Naive thymus-derived CD8-positive, alpha-beta T cell (primary cell): ENCODE measurements at regions not wholly inside any gene's neighbourhood (a gene's known extent, or its start where the extent isn't known, plus 50 kb on each side); places are given as distances from the start of the nearest gene placed in this dataset.
"Not testable (repeated sequence)": the region's sequence is repeated elsewhere in the genome, so short reads cannot be mapped to it uniquely, and the experiment has no call there.

Experiments
- ATAC-seq, 2 donors: fragments of 150-1000 bp; cut with Tn5 transposase in 1 of 2; sonication (Bioruptor Pico), chemical (Tn5 transposase) in 1 of 2; 1 replicate in 1 of 2; 2 replicates in 1 of 2; pipeline ENCODE4 v1.10.0; 2021; ENCODE audit warnings: mild to moderate bottlenecking in 2 of 2, moderate library complexity in 2 of 2
- POLR2A ChIA-PET: fragments of 350-600 bp; sonication (Branson Sonifier 250); formaldehyde crosslinking; loops from one replicate; lab custom pipeline; 2021; ENCODE audit warnings: antibody characterized with exemption; lab: Charles Lee
- DNase-seq, 10 donors: peaks; one replicate each; pipeline versions ENCODE4 v3.0.0 to v3.0.0-alpha.2; 2020 to 2022
- H3K27ac Mint-ChIP-seq, 10 donors: one replicate each; pipeline ENCODE4 v1.8.0; 2020 to 2022; ENCODE audit warnings: mild to moderate bottlenecking in 10 of 10, mixed read lengths in 10 of 10, moderate library complexity in 4 of 10, inconsistent platforms in 1 of 10
- H3K27me3 Mint-ChIP-seq, 5 donors: one replicate each; pipeline ENCODE4 v1.8.0; 2021 to 2022; ENCODE audit warnings: mixed read lengths in 5 of 5
- H3K36me3 Mint-ChIP-seq, 3 donors: one replicate each; pipeline ENCODE4 v1.8.0; 2020 to 2022; ENCODE audit warnings: mixed read lengths in 3 of 3, mild to moderate bottlenecking in 2 of 3, inconsistent platforms in 1 of 3
- H3K4me1 Mint-ChIP-seq, 4 donors: one replicate each; pipeline ENCODE4 v1.8.0; 2021 to 2022; ENCODE audit warnings: mixed read lengths in 4 of 4
- H3K4me3 Mint-ChIP-seq, 10 donors: one replicate each; pipeline ENCODE4 v1.8.0; 2020 to 2022; ENCODE audit warnings: mild to moderate bottlenecking in 10 of 10, mixed read lengths in 10 of 10, moderate library complexity in 6 of 10, inconsistent platforms in 1 of 10
- H3K9me3 Mint-ChIP-seq, 9 donors: one replicate each; pipeline ENCODE4 v1.8.0; 2020 to 2022; ENCODE audit warnings: mixed read lengths in 9 of 9, mild to moderate bottlenecking in 3 of 9, inconsistent platforms in 1 of 9, moderate library complexity in 1 of 9

GRCh38 chr9:24297931-24298330 is 247.8 kb downstream of the IZUMO3 start:
- no peak overlapping the region for H3K27ac Mint-ChIP-seq
- POLR2A ChIA-PET = no interaction called here
- no peaks in the 10 kb centered on the region for H3K4me1 Mint-ChIP-seq
- H3K27me3 Mint-ChIP-seq = no peaks in the 10 kb centered on the region
- H3K36me3 Mint-ChIP-seq = no peaks in the 10 kb centered on the region
- no peak for DNase-seq
- ATAC-seq = no peak
- no peak overlapping the region for H3K4me3 Mint-ChIP-seq
- peaks cover 3 to 34% (median 16%) of the 10 kb centered on the region in 9 donors for H3K9me3 Mint-ChIP-seq

GRCh38 chr9:24296124-24296523 is 249.6 kb downstream of the IZUMO3 start:
- ATAC-seq (no peak), DNase-seq (no peak)
- Mint-ChIP-seq H3K27me3 (no peaks in the 10 kb centered on the region), H3K4me1 (no peaks in the 10 kb centered on the region), H3K27ac (no peak overlapping the region), H3K9me3 (peaks cover 8 to 33% (median 20%) of the 10 kb centered on the region in 9 donors), H3K4me3 (no peak overlapping the region), H3K36me3 (peaks cover 0 to 6% (median 0%) of the 10 kb centered on the region in 3 donors)
- POLR2A ChIA-PET = no interaction called here

- no peak for DNase-seq
- Mint-ChIP-seq H3K9me3 (peaks cover 7 to 28% (median 14%) of the 10 kb centered on the region in 9 donors), H3K27me3 (no peaks in the 10 kb centered on the region), H3K4me3 (no peak overlapping the region), H3K36me3 (peaks cover 0 to 6% (median 0%) of the 10 kb centered on the region in 3 donors), H3K27ac (no peak overlapping the region), H3K4me1 (no peaks in the 10 kb centered on the region)
- POLR2A ChIA-PET = no interaction called here
- ATAC-seq = no peak
Observed at GRCh38 chr9:24293386-24293785, 252.3 kb downstream of the IZUMO3 start.

- Mint-ChIP-seq H3K27ac (no peak overlapping the region), H3K4me1 (no peaks in the 10 kb centered on the region), H3K9me3 (peaks cover 3 to 46% (median 14%) of the 10 kb centered on the region in 9 donors), H3K4me3 (no peak overlapping the region), H3K36me3 (peaks cover 0 to 3% (median 0%) of the 10 kb centered on the region in 3 donors), H3K27me3 (no peaks in the 10 kb centered on the region)
- POLR2A ChIA-PET = no interaction called here
- ATAC-seq (no peak), DNase-seq (no peak)
Observed at GRCh38 chr9:24286761-24287160, 258.9 kb downstream of the IZUMO3 start.

- DNase-seq (no peak), ATAC-seq (no peak)
- Mint-ChIP-seq H3K36me3 (peaks cover 0 to under 1% (median 0%) of the 10 kb centered on the region in 3 donors), H3K9me3 (peaks cover 0 to 21% (median 4%) of the 10 kb centered on the region in 9 donors), H3K4me1 (no peaks in the 10 kb centered on the region), H3K27ac (no peak overlapping the region), H3K4me3 (no peak overlapping the region), H3K27me3 (no peaks in the 10 kb centered on the region)
- POLR2A ChIA-PET = no interaction called here
Observed at GRCh38 chr9:24258626-24259025, 287.1 kb downstream of the IZUMO3 start.

- H3K27me3 Mint-ChIP-seq = no peaks in the 10 kb centered on the region
- no peak for DNase-seq
Observed at GRCh38 chr9:24257726-24258125, 288.0 kb downstream of the IZUMO3 start.

GRCh38 chr9:24245988-24246387 is 299.7 kb downstream of the IZUMO3 start:
- Mint-ChIP-seq H3K4me1 (no peaks in the 10 kb centered on the region), H3K9me3 (peaks cover 10 to 57% (median 28%) of the 10 kb centered on the region in 9 donors), H3K27ac (no peak overlapping the region), H3K36me3 (peaks cover 0 to 5% (median 0%) of the 10 kb centered on the region in 3 donors), H3K4me3 (no peak overlapping the region), H3K27me3 (no peaks in the 10 kb centered on the region)
- DNase-seq = no peak
- no peak for ATAC-seq
- POLR2A ChIA-PET = no interaction called here

More at GRCh38 chr9:24257726-24258125, 288.0 kb downstream of the IZUMO3 start:
- POLR2A ChIA-PET = no interaction called here
- no peak for ATAC-seq
- no peak overlapping the region for H3K4me3 Mint-ChIP-seq
- no peaks in the 10 kb centered on the region for H3K4me1 Mint-ChIP-seq
- no peak overlapping the region for H3K27ac Mint-ChIP-seq
- H3K36me3 Mint-ChIP-seq = peaks cover 0 to 9% (median 0%) of the 10 kb centered on the region in 3 donors
- peaks cover 0 to 29% (median 12%) of the 10 kb centered on the region in 9 donors for H3K9me3 Mint-ChIP-seq

- Mint-ChIP-seq H3K27ac (no peak overlapping the region), H3K9me3 (peaks cover 6 to 70% (median 32%) of the 10 kb centered on the region in 9 donors), H3K36me3 (peaks cover 0 to 5% (median 0%) of the 10 kb centered on the region in 3 donors), H3K4me3 (no peak overlapping the region), H3K27me3 (no peaks in the 10 kb centered on the region), H3K4me1 (no peaks in the 10 kb centered on the region)
- POLR2A ChIA-PET = no interaction called here
- no peak for DNase-seq
- ATAC-seq = no peak
Observed at GRCh38 chr9:24242576-24242975, 303.1 kb downstream of the IZUMO3 start.

GRCh38 chr9:24218656-24219055 is 327.0 kb downstream of the IZUMO3 start:
- Mint-ChIP-seq H3K4me1 (no peaks in the 10 kb centered on the region), H3K27ac (no peak overlapping the region), H3K36me3 (peaks cover 0 to 4% (median 0%) of the 10 kb centered on the region in 3 donors), H3K9me3 (peaks cover 0 to 24% (median 5%) of the 10 kb centered on the region in 9 donors), H3K4me3 (no peak overlapping the region), H3K27me3 (no peaks in the 10 kb centered on the region)
- ATAC-seq (no peak), DNase-seq (no peak)
- POLR2A ChIA-PET = no interaction called here

- Mint-ChIP-seq H3K9me3 (peaks cover 2 to 44% (median 15%) of the 10 kb centered on the region in 9 donors), H3K27me3 (no peaks in the 10 kb centered on the region), H3K4me3 (no peak overlapping the region), H3K36me3 (peaks cover 0 to 13% (median 2%) of the 10 kb centered on the region in 3 donors), H3K4me1 (no peaks in the 10 kb centered on the region), H3K27ac (no peak overlapping the region)
- no peak for DNase-seq
- POLR2A ChIA-PET = no interaction called here
- ATAC-seq = no peak
Observed at GRCh38 chr9:24210641-24211040, 335.1 kb downstream of the IZUMO3 start.

GRCh38 chr9:24189986-24190385 is 355.7 kb downstream of the IZUMO3 start:
- Mint-ChIP-seq H3K4me3 (no peak overlapping the region), H3K27ac (no peak overlapping the region)
- POLR2A ChIA-PET = no interaction called here

GRCh38 chr9:24180572-24180971 is 354.5 kb upstream of the ELAVL2 start:
- POLR2A ChIA-PET, ATAC-seq, H3K27ac Mint-ChIP-seq, H3K27me3 Mint-ChIP-seq, H3K4me1 Mint-ChIP-seq, H3K4me3 Mint-ChIP-seq, DNase-seq: not testable (repeated sequence)
- Mint-ChIP-seq H3K36me3 (peaks cover 0 to 15% (median 0%) of the 10 kb centered on the region in 3 donors), H3K9me3 (peaks cover 20 to 79% (median 34%) of the 10 kb centered on the region in 9 donors)

More at GRCh38 chr9:24189986-24190385, 355.7 kb downstream of the IZUMO3 start:
- Mint-ChIP-seq H3K27me3 (no peaks in the 10 kb centered on the region), H3K36me3 (peaks cover 0 to 11% (median 0%) of the 10 kb centered on the region in 3 donors), H3K4me1 (no peaks in the 10 kb centered on the region), H3K9me3 (peaks cover 14 to 55% (median 18%) of the 10 kb centered on the region in 9 donors)
- DNase-seq = no peak
- ATAC-seq = no peak

GRCh38 chr9:24144796-24145195 is 318.8 kb upstream of the ELAVL2 start:
- DNase-seq (no peak), ATAC-seq (no peak)
- Mint-ChIP-seq H3K27ac (no peak overlapping the region), H3K9me3 (peaks cover 0 to 24% (median 10%) of the 10 kb centered on the region in 9 donors), H3K4me3 (no peak overlapping the region), H3K4me1 (no peaks in the 10 kb centered on the region), H3K27me3 (no peaks in the 10 kb centered on the region), H3K36me3 (no peaks in the 10 kb centered on the region)
- POLR2A ChIA-PET = no interaction called here

- ATAC-seq, H3K36me3 Mint-ChIP-seq, H3K4me1 Mint-ChIP-seq, POLR2A ChIA-PET, H3K4me3 Mint-ChIP-seq, H3K27me3 Mint-ChIP-seq, H3K27ac Mint-ChIP-seq, DNase-seq: not testable (repeated sequence)
- peaks cover 0 to 18% (median 9%) of the 10 kb centered on the region in 9 donors for H3K9me3 Mint-ChIP-seq
Observed at GRCh38 chr9:24135072-24135471, 309.0 kb upstream of the ELAVL2 start.
